ENCODE measurements at regions not wholly inside any gene's neighbourhood (a gene's known extent, or its start where the extent isn't known, plus 50 kb on each side); places are given as distances from the start of the nearest gene placed in this dataset.
"Not testable (repeated sequence)": the region's sequence is repeated elsewhere in the genome, so short reads cannot be mapped to it uniquely, and the experiment has no call there.

- TF ChIP-seq EZH2 (IDR thresholded peaks at IDR 0.05; ENCODE audit: borderline replicate concordance, low read depth, low read length, severe bottlenecking); CTCF (IDR thresholded peaks at IDR 0.05; ENCODE audit: extremely low read depth in 1 of 2, insufficient read depth in 1 of 2, low read depth in 1 of 2, low read length in 2 of 2); POLR2A (IDR thresholded peaks at IDR 0.05; ENCODE audit: low read depth, low read length); POLR2AphosphoS5 (IDR thresholded peaks at IDR 0.05; ENCODE audit: insufficient read depth, low read depth, low read length); FOS (IDR thresholded peaks at IDR 0.05; ENCODE audit: borderline replicate concordance, insufficient read depth, low read length): not testable (repeated sequence)
Observed at GRCh38 chr13:86363749-86364148, 564.5 kb upstream of the SLITRK6 start.
